ENCODE measurements at regions not wholly inside any gene's neighbourhood (a gene's known extent, or its start where the extent isn't known, plus 50 kb on each side); places are given as distances from the start of the nearest gene placed in this dataset.

- DNase-seq (no peak), ATAC-seq (no peak)
- Histone ChIP-seq H3K9me2 (replicated peaks; ENCODE audit: low read length) (no peaks in the 10 kb centered on the region), H4K20me1 (ENCODE audit: low read length) (no peaks in the 10 kb centered on the region), H3K4me3 (ENCODE audit: low read length) (no peak overlapping the region), H3F3A (ENCODE audit: low read length, unreplicated experiment) (no peaks in the 10 kb centered on the region), H2AFZ (ENCODE audit: low read length) (no peak overlapping the region), H3K4me2 (ENCODE audit: low read length) (no peak overlapping the region), H3K4me1 (ENCODE audit: insufficient read depth, low read length) (no peaks in the 10 kb centered on the region; the same call in 1 of the 2 replicates), H3K36me3 (ENCODE audit: low read depth, low read length) (no peaks in the 10 kb centered on the region), H3K9ac (ENCODE audit: low read length) (no peak overlapping the region), H3K9me3 (ENCODE audit: low read length) (no peaks in the 10 kb centered on the region), H3K27me3 (ENCODE audit: low read length) (no peaks in the 10 kb centered on the region), H3K27ac (ENCODE audit: low read length) (no peak overlapping the region), H3K79me2 (ENCODE audit: low read length) (no peaks in the 10 kb centered on the region)
- ChIA-PET CTCF (no interaction called here), POLR2A (ENCODE audit: unreplicated experiment) (no interaction called here)
- BruUV-seq (replicated peaks) = no TSS peak
- intact Hi-C loops (cut with micrococcal nuclease) = no loop called here
- TF ChIP-seq EZH2phosphoT487 (IDR thresholded peaks at IDR 0.05; ENCODE audit: borderline replicate concordance, low read length) = no peak
- no peak for TF ChIP-seq EZH2 (IDR thresholded peaks at IDR 0.05; ENCODE audit: low read length, unreplicated experiment)
- TF ChIP-seq, protein P1, sequence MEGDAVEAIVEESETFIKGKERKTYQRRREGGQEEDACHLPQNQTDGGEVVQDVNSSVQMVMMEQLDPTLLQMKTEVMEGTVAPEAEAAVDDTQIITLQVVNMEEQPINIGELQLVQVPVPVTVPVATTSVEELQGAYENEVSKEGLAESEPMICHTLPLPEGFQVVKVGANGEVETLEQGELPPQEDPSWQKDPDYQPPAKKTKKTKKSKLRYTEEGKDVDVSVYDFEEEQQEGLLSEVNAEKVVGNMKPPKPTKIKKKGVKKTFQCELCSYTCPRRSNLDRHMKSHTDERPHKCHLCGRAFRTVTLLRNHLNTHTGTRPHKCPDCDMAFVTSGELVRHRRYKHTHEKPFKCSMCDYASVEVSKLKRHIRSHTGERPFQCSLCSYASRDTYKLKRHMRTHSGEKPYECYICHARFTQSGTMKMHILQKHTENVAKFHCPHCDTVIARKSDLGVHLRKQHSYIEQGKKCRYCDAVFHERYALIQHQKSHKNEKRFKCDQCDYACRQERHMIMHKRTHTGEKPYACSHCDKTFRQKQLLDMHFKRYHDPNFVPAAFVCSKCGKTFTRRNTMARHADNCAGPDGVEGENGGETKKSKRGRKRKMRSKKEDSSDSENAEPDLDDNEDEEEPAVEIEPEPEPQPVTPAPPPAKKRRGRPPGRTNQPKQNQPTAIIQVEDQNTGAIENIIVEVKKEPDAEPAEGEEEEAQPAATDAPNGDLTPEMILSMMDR (conservative IDR thresholded peaks at IDR 0.05; ENCODE audit: low read depth, low read length) = no peak
These were observed 1388.0 kb upstream of the LRRTM1 start for GRCh38 chr2:81692566-81692965.

GRCh38 chr2:81675641-81676040 is 1371.1 kb upstream of the LRRTM1 start:
- H3K27ac ChIP-seq (ENCODE audit: low read length) = no peak overlapping the region
- H3K9ac ChIP-seq (ENCODE audit: low read length) = no peak overlapping the region
- no peak overlapping the region for H2AFZ ChIP-seq (ENCODE audit: low read length)
- H3F3A ChIP-seq (ENCODE audit: low read length, unreplicated experiment) = no peaks in the 10 kb centered on the region
- H3K36me3 ChIP-seq (ENCODE audit: low read depth, low read length) = no peaks in the 10 kb centered on the region
- no peak overlapping the region for H3K4me3 ChIP-seq (ENCODE audit: low read length)
- DNase-seq = no peak
- no peaks in the 10 kb centered on the region for H3K4me1 ChIP-seq (ENCODE audit: insufficient read depth, low read length)
- H3K9me3 ChIP-seq (ENCODE audit: low read length) = no peaks in the 10 kb centered on the region
- no peak for ATAC-seq
- BruUV-seq (replicated peaks) = no TSS peak
- ChIA-PET POLR2A (ENCODE audit: unreplicated experiment) (no interaction called here), CTCF (no interaction called here)
- H3K79me2 ChIP-seq (ENCODE audit: low read length) = no peaks in the 10 kb centered on the region
- no peak for TF ChIP-seq EZH2 (IDR thresholded peaks at IDR 0.05; ENCODE audit: low read length, unreplicated experiment)
- no peak for TF ChIP-seq EZH2phosphoT487 (IDR thresholded peaks at IDR 0.05; ENCODE audit: borderline replicate concordance, low read length)
- TF ChIP-seq, protein P1 (conservative IDR thresholded peaks at IDR 0.05; ENCODE audit: low read depth, low read length) = no peak
- no peaks in the 10 kb centered on the region for H3K27me3 ChIP-seq (ENCODE audit: low read length)
- H3K9me2 ChIP-seq (replicated peaks; ENCODE audit: low read length) = no peaks in the 10 kb centered on the region
- intact Hi-C loops (cut with micrococcal nuclease) = no loop called here
- no peaks in the 10 kb centered on the region for H4K20me1 ChIP-seq (ENCODE audit: low read length)
- H3K4me2 ChIP-seq (ENCODE audit: low read length) = no peak overlapping the region

DNA sequence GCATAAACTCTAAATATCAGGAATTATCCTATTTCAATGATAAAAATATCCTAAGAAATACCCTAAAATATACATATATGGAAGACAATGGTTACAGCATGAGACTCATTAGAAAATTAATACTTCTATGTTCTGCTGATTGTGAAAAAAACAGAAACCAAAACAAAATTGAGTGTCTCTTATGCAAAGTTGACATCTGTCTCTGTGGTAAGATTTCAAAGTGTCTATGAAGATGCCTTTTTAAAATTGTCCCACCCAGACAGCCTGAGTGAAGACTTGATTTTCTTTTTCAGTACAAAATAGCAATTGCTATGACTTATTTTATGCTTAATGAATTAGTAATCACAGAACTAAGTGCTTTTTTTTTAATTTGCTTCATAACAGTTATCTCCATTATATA is 1368.4 kb upstream of the LRRTM1 start:
- no peak for DNase-seq
- ChIA-PET CTCF (no interaction called here), POLR2A (ENCODE audit: unreplicated experiment) (no interaction called here)
- no peak overlapping the region for H3K9ac ChIP-seq (ENCODE audit: low read length)
- no TSS peak for BruUV-seq (replicated peaks)
- no peak overlapping the region for H3K4me2 ChIP-seq (ENCODE audit: low read length)
- H3K36me3 ChIP-seq (ENCODE audit: low read depth, low read length) = no peaks in the 10 kb centered on the region
- H3K27me3 ChIP-seq (ENCODE audit: low read length) = no peaks in the 10 kb centered on the region
- no peaks in the 10 kb centered on the region for H3K9me2 ChIP-seq (replicated peaks; ENCODE audit: low read length)
- H3K27ac ChIP-seq (ENCODE audit: low read length) = no peak overlapping the region
- no peaks in the 10 kb centered on the region for H3F3A ChIP-seq (ENCODE audit: low read length, unreplicated experiment)
- no peak overlapping the region for H2AFZ ChIP-seq (ENCODE audit: low read length)
- ATAC-seq = no peak
- intact Hi-C loops (cut with micrococcal nuclease) = no loop called here
- no peak overlapping the region for H3K4me3 ChIP-seq (ENCODE audit: low read length)
- TF ChIP-seq EZH2 (IDR thresholded peaks at IDR 0.05; ENCODE audit: low read length, unreplicated experiment) (no peak), EZH2phosphoT487 (IDR thresholded peaks at IDR 0.05; ENCODE audit: borderline replicate concordance, low read length) (no peak)
- TF ChIP-seq, protein P1 (conservative IDR thresholded peaks at IDR 0.05; ENCODE audit: low read depth, low read length) = no peak
- H3K9me3 ChIP-seq (ENCODE audit: low read length) = no peaks in the 10 kb centered on the region
- no peaks in the 10 kb centered on the region for H3K79me2 ChIP-seq (ENCODE audit: low read length)
- no peaks in the 10 kb centered on the region for H4K20me1 ChIP-seq (ENCODE audit: low read length)
- H3K4me1 ChIP-seq (ENCODE audit: insufficient read depth, low read length) = no peaks in the 10 kb centered on the region
